CD4-positive, alpha-beta T cell treated with Interleukin-15 for 1 hour (primary cell): ENCODE measurements at regions not wholly inside any gene's neighbourhood (a gene's known extent, or its start where the extent isn't known, plus 50 kb on each side); places are given as distances from the start of the nearest gene placed in this dataset.

Experiments
- DNase-seq: peaks from one replicate; pipeline ENCODE4 v3.0.0-alpha.2; 2020

GRCh38 chr13:22357132-22357531 is 686.3 kb downstream of the FGF9 start:
- DNase-seq: no peak

DNA sequence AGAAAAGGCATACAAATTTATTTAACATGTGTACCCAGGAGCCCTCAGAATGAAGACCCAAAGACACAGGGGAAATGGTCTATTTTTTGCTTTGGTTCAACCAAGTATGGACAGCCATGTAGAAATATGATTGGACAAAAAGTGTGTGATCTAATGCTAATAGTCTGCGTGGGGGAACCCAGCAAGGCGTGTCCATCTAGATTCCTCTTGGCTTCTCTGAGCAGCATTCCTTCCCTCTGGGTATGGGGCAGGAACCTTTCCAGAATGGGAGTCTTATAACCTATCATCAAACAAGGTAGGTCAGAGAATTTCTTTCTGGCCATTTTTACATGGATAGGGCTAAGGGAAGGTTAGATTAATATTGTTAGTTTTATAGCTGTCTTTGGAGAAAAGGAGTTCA is 698.2 kb downstream of the FGF9 start:
- DNase-seq: no peak

GRCh38 chr13:22369840-22370239 is 699.0 kb downstream of the FGF9 start:
- DNase-seq: no peak

DNA sequence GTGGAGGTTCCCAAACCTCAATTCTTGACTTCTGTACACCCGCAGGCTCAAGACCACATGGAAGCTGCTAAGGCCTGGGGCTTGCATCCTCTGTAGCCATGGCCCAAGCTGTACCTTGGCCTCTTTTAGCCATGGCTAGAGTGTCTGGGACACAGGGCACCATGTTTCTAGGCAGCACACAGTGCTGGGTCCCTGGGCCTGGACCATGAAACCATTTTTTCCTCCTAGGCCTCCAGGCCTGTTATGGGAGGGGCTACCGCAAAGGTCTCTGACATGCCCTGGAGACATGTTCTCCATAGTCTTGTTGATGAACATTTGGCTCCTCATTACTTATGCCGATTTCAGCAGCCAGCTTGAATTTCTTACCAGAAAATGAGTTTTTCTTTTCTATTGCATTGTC is 701.4 kb downstream of the FGF9 start:
- no peak for DNase-seq

GRCh38 chr13:22375151-22375550 is 704.3 kb downstream of the FGF9 start:
- no peak for DNase-seq

DNA sequence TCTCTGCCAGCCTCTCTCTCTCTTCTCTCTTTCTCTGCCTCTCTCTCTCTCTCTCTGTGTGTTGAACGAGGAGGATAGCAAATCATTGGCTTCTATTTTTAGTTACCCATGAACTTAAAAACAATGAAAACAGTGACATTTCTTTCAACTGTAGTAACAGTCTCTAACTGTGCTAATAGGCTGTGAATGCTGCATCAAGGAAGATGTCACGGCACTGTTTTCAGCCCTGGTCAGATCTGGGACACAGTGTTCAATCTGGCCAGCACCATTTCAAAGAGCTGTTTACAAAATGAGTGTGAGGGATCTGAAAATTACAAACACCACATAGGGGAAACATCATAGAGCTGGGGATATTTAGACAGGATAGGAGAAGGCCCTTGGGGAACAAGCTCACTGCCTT is 717.0 kb downstream of the FGF9 start:
- no peak for DNase-seq

GRCh38 chr13:22399801-22400420 is 729.0 kb downstream of the FGF9 start:
- no peak for DNase-seq

- DNase-seq: no peak
These were observed 731.8 kb downstream of the FGF9 start for GRCh38 chr13:22402682-22403081.

- no peak for DNase-seq
These were observed 732.3 kb downstream of the FGF9 start for GRCh38 chr13:22403144-22403543.

DNA sequence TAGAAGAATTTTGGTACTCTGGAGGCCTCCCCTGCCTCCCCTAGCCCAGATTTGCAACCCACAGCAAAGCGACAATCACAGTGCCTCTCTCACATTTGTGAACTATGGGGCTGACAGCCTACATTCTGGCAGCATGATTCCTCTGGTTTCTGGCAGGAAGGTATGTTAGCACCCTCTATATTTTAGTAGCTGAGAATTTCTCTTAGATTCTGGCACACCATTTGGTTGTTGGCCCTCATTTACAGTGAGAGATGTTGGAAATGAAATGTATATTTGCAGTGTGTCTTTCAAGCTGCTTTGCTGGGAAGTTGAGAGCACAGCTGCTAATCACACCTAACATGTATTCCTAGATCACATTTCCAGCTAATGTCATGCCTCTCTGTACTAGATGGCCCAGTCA is 735.0 kb downstream of the FGF9 start:
- DNase-seq: no peak

GRCh38 chr13:22412452-22412851 is 741.6 kb downstream of the FGF9 start:
- DNase-seq: no peak

GRCh38 chr13:22422023-22422422 is 751.1 kb downstream of the FGF9 start:
- no peak for DNase-seq

- DNase-seq: no peak
These were observed 751.8 kb downstream of the FGF9 start for GRCh38 chr13:22422712-22423111.

- no peak for DNase-seq
These were observed 752.4 kb downstream of the FGF9 start for GRCh38 chr13:22423261-22423660.

GRCh38 chr13:22425087-22425486 is 754.2 kb downstream of the FGF9 start:
- no peak for DNase-seq

GRCh38 chr13:22427066-22427465 is 753.7 kb upstream of the SGCG start:
- DNase-seq: no peak

DNA sequence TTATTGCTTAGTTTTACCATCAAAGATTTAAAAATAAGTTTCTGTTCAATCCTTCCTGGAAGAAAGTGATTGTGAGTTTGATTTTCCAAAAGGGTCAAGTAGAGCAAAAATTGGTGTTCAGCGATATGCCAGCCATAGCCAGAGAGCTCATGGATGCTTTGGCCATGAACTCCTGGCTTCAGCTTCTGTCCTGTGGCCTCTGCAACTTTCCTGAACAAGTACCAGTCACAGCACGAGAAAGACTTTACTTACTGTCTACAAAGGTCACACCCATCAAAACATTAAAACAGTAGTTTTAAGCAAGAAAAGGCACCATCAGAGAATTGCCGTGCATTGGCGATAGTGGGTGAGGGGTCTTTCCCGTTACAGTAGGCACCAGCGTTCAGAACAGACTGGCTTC is 753.0 kb upstream of the SGCG start:
- no peak for DNase-seq

- no peak for DNase-seq
These were observed 752.5 kb upstream of the SGCG start for GRCh38 chr13:22428188-22428828.

- DNase-seq: no peak
These were observed 748.1 kb upstream of the SGCG start for GRCh38 chr13:22432690-22433089.

DNA sequence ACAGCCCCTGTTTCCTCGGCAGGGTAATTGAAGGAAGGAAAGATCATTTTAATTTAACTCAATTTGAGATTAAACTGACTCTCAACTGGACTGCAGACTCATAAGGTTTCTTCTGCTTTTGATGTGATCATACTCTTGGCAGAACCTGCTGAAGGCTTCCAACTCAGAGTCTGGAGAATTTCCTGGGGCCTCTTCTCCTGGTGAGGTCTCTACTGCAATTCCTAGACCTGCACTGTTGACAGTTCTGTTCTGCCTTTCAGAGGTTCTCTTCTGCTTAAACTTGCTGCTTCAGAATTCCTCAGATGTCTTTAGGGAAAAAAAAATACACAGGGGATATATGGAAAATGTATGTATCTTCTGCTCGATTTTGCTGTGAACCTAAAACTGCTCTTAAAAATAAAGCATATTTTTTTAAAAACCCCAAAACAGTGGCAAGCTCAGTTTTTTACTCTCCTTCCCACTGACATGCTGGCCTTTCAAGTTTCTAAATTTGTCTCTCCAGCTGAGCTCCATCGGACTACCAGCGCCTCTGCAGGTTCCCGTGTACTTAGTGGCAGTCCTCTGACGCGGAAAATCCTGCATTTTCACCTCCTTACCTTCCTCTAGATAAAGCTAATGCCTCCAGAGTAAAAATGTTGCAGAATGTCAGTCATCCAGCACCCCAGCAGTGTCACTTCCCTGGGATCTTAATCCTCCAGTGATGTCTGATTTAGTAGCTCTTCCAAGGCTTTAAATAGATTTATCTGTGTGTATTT is 733.5 kb upstream of the SGCG start:
- no peak for DNase-seq

DNA sequence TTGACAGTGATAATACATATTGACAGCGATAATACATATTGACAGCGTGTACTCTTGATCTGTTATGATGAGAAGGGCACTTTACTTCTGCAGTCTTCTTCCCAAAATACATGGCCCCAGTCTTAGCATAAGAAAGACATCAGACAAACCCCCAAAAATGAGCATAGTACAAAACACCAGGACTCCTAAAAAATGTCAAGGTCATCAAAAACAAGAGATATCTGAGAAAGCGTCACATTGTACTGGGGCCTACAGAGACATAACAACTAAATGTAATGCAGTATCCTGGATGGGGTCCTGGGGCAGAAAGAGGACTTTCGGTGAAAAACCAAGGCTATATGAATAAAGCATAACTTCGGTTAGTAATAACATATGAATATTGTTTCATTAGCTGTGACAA is 731.5 kb upstream of the SGCG start:
- no peak for DNase-seq

DNA sequence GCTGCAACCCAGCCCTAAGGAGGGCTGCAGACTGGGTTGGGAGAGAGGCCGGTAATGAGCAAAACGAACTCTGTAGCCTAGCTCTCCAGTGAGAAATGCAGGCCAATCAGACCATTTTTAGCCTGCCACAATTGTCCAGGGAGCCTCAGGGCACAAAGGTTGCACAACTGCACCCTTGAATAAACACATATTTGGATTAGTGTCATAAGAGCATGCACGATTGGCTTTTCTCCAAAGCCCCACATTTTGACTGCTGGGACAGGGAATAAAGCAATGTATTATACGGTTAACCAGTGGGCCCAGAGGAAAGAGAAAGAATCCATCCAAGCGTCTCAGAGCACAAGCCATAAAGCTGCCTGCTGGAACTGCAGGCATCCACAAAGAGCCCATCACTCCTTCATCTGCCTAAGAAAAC is 729.4 kb upstream of the SGCG start:
- DNase-seq: no peak

DNA sequence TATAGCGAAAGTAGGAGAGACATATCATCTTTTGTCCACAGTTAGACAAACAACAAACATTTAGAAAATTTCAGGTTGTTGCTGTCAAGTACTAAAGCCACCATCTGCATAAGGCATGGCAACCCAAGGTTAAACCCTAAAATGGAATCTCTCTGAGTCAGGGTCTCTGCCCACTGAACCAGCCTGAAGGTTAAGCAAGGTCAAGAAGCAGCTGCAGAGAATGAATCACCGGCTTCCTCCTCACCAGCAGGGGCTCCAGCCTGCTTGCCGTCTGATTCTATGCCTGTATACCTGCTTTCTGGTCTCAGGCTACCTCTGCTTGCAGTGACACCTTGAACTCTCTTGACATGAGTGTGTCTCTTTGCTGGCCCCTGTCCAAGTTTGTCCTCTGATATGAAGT is 726.2 kb upstream of the SGCG start:
- no peak for DNase-seq

- no peak for DNase-seq
These were observed 725.7 kb upstream of the SGCG start for GRCh38 chr13:22455036-22455435.
